ENCODE measurements at regions not wholly inside any gene's neighbourhood (a gene's known extent, or its start where the extent isn't known, plus 50 kb on each side); places are given as distances from the start of the nearest gene placed in this dataset.
"Not testable (repeated sequence)": the region's sequence is repeated elsewhere in the genome, so short reads cannot be mapped to it uniquely, and the experiment has no call there.

DNA sequence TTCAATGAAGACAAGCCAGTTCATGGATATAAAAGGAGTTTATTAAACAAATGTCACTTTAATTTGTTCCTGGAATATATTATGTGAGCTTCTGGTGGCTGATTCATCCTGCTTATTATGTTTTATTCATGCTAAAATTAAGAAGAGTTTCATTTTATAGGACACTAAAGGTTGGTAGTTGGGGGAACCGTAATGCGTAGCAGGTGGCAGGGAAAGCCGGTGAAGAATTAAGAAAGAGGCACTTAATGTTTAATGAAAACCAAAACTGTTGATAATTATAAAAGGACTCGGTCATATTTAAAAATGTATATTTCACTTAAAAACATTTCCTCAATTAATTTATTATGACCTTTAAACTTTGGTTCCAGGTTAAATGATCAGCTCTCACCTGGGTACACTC is 94.3 kb downstream of the XKR3 start:
- not testable (repeated sequence) for DNase-seq

DNA sequence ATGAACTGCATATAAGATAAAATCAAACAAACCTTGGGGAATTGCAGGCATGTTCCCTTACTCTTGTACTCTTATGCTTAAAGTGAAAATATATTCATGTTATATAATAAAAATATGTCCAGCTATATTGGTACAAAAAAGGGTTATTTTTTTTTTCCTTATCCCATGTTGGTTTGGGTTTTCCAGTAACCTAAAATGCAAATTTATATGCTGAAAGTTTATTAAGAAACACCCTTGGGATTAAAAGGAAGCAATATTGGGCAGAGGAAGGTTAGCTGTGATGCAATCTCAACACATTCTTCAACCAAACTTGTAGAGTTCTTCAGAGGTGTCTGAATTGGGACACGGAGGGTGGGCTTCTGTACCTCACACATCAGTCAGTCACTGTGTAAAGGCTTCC is 97.7 kb downstream of the XKR3 start:
- DNase-seq, result not testable (repeated sequence)

DNA sequence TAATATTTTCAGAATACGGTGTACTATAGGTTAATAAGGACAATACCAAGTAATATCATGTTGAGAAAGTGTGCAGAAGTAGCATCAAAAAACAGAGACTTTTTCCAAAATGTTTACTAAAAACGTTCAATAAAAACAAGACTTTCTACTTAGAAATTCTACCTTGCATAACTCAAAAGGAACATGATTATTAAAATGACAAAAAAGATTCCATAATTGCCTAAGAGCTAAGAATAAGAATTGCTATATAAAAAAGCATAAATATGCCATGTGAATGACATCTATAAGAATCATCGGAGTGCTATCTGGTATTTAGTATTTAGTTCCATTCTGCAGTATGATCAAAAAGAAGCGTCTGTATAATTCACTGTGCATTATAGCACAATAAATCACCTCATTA is 102.0 kb downstream of the XKR3 start:
- DNase-seq, result not testable (repeated sequence)

DNA sequence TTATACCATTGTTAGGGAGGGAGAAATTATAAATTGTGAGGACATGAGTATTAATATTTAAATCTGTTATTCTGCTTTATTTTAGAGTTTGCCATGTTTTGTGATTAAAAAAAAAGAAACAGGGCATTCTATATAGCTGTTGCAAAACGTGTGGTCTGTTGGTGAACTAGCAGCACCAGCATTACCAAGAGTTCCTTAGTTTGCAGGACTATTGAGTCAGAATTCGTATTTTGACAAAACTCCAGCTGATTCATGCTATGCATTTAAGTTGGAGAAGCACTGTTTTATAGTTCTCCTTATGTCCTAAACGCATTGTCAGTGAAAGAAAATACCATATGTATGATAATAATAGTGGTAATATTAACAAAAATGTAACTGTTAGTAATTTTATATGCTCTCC is 102.6 kb downstream of the XKR3 start:
- not testable (repeated sequence) for DNase-seq

DNA sequence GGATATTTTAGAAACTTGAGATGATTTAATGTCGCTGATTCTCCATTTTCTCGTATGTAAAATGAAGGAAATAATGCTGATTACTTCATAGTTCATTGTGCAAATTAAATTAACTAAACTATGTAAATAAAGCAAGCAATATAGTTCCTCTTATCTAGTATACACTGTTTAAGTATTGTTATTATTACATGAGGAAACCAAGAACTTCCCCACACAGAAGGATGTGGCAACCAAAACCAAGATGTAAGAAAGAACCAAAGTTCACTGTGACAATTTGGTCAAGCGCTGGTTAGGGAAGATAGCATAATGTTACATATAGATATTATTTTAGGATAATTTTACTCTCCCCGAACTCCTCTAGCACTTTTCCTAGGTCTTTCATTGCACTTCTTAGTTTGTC is 103.2 kb downstream of the XKR3 start:
- DNase-seq, result no peak

DNA sequence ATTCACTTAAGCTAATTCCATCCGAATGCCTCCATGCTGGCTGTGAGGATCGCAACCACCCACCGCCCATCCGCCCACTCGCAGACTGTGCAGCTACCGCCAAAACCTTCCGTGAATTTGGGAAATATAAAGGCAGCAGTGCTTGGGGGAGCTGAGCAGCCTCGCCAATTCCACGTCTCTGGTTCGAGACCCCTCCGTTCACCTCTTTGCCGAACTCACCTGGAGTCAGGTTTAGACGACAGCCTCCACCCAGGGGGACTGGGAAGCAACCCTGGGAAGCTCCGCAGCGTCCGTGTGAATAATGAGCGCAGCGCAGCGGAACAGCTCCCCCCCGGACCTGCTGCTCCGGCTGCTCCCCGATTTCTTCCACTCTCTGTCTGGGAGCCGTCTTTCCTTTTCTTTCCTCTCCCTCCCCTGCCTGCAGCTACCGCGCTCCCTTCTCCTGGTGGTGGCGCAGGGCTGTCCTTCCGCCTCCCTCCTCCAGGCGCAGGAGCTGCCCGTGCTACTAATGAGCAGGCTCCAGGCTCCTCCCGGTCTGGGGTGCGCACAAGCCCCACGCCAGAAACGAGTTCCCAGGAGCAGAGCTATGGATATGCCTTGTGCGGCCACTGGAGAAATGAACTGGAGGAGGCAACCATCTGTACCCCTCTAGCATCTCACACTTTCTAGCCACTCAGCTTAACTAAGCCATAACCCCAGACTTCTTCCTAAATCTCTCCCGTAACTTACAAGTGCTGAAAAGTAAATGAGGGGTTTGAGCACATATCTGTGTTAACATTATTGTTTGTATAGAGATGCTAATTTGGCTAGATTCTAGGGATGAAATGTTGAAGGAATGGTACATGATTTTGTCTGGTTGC is 107.3 kb downstream of the XKR3 start:
- no peak for DNase-seq

DNA sequence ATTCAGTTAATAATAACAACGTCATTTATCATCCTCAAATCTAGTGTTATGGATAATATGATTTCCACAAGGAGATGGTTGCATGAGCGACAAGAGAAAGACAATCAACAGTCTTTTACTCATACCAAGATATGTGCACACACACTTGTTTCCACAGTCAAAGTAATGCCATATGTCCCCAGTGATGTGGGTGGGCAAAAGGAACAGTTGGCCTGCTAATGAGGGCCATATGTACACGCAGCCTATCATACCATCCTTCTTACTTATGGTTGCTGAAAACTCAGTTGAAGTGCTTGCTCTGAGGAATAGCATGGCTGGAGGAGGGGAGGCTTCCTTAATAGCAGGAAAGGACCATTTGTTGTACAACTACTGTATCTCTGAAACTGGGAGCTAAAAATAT is 110.6 kb downstream of the XKR3 start:
- not testable (repeated sequence) for DNase-seq

DNA sequence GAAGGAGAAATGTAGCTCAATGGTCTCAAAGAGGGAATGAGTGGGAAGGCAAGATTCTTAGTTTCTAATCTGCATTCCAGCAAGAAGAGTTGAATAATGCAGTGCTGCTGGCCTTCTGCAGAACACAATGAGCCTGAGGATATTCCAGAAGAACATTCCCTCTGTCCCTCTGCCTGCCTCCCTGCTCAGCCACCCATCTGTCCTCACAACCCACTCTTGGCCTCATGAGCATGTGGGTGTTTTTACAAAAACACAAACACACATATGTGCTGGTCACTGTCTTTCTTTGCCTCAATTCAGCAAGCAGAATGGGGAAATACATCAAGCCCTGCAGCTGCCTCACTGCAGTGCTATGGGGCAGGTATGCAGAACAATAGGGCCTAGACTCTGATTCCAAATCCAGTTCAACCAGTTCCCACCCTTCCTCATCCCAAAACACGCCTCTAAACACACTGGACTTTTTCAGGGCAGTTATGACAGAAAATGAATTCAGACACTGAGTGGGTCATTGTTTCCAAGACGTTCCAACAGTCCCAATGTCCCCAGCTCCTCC is 109.8 kb upstream of the CCT8L2 start:
- not testable (repeated sequence) for DNase-seq

DNA sequence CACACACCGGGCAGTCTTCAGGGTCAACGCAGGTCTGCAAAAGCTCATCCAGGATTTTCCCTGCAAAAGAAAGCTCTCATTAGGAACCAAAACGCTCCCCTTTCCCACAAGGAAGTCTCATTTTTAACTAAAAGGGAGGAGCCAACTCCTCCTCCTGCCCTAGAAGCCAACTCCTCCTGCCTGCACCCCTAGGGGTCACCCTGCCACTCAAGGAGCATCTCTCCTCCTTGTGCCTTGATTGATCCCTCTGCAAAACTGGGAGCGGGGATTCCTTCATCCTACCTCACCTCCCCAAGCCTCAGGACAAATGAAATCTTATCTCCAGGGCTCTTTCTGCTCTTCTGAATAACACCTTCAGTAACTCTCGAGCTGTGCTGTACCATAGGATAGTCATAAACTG is 107.8 kb upstream of the CCT8L2 start:
- not testable (repeated sequence) for DNase-seq

DNA sequence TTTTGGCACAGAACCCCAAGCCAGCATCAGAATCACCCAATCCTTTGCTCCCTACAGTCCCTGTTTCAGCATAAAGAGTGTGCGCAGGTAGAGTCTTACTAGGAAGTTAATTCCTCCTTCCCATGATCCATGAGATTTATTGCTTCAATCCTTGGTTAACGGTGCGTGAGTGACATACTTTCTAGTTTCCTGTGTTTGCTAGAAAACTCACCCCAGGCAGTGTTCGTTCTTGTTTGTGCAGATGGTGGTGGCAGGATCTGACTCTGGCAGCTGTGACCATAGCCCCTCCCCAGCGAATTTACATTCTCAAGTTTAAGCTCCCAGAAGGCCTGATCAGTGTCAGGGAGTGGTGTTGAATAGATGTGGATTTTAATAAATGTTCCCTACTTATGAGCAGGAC is 106.7 kb upstream of the CCT8L2 start:
- no peak for DNase-seq

DNA sequence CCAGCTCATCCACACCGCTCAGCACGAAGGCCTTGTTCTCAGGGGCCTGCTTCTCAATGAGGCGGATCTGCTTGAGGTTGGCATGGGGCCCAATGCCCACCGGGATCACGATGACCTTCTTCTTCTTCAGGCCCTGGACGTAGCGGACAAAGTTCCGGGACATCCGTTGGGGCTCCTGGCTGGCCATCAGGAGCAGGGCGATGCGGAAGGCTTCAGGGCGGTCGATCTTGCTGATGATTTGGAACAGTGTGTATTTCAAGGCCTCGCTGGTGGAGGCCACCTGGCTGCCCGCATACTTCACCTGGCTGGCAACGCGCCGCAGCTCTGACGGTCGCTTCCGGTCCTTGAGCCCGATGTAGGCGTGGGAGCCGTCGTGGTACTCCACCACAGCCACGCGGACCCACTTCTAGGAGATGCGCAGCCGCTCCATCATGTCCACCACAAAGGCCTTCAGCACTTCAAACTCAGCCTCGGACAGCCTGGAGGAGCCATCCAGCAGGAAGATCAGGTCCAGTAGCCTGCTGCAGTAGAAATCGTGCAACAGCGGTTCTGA is 105.0 kb upstream of the CCT8L2 start:
- DNase-seq, result not testable (repeated sequence)

DNA sequence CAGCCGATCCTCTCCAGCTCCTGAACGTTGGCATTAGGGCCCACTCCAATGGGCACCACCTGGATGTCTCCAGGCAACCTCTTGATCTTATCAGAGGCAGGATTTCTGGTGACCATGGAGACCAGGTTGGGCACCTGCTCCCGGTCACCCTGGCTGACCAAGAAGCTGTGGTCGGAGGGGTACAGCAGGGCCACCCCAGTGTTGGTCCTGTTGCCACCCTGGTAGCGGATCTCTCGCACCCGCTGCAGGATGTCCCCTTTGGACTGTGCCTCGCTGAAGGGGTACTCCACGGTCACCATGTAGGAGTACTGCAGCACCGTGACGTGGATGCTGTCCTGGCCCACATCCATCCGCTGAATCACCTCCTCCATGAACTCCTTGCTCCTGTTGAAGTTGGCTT is 104.3 kb upstream of the CCT8L2 start:
- DNase-seq, result not testable (repeated sequence)

DNA sequence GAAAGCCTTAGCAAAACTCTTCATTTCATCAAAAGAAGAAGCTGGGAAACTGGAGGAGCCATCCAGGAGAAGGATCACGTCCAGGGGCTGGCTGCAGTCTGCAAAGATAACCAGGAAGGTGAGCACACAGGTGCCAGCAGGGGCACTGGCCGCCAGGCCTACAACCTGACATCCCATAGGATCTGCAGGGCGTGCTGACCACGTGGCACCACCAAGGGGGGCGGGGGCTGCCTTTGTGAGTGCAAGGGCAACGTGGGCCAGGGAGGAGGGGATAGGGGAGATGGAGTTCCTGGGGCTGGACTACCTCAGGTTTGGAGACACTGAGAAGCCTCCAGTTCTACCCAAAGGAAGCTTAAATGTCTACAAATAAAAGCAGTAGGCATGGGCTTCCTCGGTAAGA is 102.7 kb upstream of the CCT8L2 start:
- no peak for DNase-seq

DNA sequence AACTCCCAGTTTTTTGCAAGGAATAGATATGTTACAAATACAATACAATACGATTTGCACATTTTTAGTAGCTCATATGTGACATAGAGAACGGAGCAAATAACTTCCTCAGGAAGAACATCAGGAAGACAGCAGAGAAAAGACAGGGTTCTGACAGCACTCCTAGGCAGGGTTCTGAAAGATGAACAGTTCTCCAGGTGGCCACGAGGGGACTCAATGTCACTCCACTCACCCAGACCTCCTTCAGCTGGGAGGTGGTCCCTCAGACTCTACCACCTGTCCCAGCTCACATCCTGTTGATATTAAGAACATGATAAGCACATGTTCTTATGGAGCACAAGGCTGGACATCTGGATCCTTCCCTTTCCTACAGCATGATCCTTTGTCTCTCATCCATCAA is 101.1 kb upstream of the CCT8L2 start:
- not testable (repeated sequence) for DNase-seq

DNA sequence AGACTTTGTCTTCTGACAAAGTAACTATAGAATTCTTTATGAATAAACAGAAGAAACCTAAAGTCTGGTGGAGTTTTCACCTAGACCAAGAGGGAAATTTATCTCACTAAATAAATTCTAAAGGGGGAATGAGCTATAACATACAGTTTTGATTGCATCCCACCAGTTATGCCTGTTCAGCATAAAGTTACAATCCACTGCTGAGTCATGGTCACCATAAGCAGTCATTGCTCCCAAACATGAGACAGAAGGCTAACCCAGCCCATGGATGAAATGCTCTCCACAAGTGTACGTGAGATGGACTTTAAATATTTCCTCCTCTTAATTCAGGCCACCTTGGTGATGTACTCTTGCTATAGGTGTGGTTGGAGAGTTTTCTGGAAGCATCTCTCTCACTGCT is 96.7 kb upstream of the CCT8L2 start:
- not testable (repeated sequence) for DNase-seq

DNA sequence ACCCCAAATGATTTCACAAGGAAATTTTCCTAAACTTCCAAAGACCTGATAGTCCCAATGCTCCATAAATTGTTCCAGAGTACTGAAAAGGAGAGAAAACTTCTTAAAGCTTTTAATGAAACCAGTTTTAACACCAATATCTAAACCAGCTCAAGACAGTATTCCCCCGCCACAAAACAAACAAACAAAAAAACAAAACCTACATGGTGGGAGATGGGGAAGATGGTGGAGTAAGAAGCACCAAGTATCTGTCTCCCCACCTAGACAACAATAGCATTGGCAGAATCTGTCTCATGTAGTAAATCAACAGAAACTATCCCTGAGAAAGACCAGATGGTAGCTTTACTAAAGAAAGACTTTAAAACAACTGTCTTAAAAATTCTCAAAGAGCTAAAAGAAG is 88.7 kb upstream of the CCT8L2 start:
- not testable (repeated sequence) for DNase-seq

DNA sequence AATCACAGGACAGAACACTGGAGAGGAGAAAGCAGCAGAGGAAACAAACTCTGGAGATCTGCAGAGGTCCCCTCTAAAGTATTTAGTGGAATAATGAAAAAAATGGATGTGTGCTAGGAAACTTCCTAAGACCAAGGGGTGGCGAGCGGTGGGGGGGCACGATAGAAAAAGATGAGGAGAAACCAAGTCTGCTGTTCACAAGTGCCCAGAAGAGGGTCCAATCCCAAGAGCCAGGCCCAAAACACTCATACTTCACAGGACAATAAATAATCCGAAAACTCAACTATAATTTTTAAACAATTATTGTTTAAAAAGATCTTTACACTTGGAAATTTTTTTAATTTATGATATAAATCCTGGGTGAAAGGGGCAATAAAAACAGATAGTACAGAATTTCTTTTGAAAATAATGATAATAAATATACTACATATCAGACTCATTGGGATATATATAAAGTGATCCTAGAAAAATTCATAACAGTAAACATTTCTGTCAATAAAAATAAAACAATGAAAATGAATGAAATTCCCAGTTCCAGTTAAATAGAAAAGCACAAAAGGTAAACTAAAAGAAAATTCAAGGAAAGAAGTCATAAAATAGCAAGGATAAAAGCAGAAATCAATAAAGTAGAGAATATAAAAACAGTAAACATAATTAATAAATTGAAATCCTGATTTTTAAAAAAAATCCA is 87.7 kb upstream of the CCT8L2 start:
- not testable (repeated sequence) for DNase-seq

DNA sequence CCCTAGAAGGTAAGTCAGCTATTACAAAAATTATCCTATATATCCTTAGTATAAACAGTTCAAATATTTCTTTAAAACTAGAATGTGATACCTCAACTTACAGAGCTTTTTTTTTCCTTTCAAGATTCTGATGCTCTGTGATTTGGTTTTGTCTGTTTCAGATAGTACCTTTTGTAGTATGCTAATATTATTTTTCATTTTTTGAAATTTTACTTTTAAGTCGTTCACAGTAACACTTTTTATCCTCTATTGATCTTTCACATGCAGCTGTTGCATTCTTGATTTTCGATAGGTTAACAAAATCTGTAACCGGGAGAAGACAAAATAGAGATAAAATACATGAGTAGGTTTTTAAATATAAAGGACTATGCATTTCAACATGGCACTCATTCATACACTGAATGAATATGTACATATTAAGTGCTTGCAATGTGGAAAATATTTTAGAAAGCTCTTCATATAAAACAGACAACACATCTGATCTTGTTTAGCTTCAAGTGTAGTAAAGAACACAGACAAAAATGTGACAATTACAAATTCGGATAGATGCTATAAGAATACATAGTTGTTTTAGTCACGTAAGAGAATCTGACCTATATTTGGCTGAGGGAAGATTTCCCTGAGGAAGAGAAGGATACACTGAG is 86.7 kb upstream of the CCT8L2 start:
- not testable (repeated sequence) for DNase-seq

DNA sequence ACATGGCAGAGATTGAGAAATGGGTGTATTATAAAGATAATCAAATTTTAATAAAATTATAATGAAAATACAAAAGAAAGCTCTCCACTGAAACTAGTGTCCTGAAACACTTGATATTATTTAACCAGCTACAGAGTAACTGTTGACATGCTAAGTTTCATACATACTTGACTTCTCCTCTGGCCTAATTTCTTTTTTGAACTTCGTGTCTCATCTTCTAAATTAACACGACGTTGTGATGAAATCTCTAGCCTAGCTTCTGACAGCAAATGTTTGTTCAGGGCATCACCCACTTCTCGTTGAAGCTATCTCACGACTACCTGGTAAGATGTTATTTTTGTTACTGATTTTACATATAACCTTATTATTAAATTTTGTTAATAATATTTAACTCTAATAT is 80.8 kb upstream of the CCT8L2 start:
- DNase-seq, result not testable (repeated sequence)

DNA sequence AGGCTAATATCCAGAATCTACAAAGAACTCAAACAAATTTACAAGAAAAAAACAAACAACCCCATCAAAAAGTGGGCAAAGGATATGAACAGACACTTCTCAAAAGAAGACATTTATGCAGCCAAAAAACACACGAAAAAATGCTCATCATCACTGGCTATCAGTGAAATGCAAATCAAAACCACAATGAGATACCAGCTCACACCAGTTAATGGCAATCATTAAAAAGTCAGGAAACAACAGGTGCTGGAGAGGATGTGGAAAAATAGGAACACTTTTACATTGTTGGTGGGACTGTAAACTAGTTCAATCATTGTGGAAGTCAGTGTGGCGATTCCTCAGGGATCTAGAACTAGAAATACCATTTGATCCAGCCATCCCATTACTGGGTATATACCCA is 73.0 kb upstream of the CCT8L2 start:
- DNase-seq, result not testable (repeated sequence)

DNA sequence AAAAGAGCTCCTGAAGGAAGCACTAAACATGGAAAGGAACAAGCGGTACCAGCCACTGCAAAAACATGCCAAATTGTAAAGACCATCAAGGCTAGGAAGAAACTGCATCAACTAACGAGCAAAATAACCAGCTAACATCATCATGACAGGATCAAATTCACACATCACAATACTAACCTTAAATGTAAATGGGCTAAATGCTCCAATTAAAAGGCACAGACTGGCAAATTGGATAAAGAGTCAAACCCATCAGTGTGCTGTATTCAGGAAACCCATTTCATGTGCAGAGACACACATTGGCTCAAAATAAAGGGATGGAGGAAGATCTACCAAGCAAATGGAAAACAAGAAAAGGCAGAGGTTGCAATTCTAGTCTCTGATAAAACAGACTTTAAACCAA is 69.7 kb upstream of the CCT8L2 start:
- not testable (repeated sequence) for DNase-seq

DNA sequence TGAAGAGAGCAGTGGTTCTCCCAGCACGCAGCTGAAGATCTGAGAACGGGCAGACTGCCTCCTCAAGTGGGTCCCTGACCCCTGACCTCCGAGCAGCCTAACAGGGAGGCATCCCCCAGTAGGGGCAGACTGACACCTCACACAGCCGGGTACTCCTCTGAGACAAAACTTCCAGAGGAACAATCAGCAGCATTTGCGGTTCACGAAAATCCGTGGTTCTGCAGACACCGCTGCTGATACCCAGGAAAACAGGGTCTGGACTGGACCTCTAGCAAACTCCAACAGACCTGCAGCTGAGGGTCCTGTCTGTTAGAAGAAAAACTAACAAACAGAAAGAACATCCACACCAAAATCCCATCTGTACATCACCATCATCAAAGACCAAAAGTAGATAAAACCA is 68.4 kb upstream of the CCT8L2 start:
- DNase-seq, result not testable (repeated sequence)

DNA sequence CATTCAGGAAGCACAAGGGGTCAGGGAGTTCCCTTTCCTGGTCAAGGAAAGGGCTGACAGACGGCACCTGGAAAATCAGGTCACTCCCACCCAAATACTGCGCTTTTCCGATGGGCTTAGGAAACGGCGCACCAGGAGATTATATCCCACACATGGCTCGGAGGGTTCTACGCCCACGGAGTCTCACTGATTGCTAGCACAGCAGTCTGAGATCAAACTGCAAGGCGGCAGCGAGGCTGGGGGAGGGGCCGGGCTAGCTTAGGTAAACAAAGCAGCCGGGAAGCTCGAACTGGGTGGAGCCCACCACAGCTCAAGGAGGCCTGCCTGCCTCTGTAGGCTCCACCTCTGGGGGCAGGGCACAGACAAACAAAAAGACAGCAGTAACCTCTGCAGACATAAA is 68.0 kb upstream of the CCT8L2 start:
- not testable (repeated sequence) for DNase-seq

Measured in dermis blood vessel endothelial cell (primary cell).